Bone marrow (tissue), 2 donors: ENCODE measurements at regions not wholly inside any gene's neighbourhood (a gene's known extent, or its start where the extent isn't known, plus 50 kb on each side); places are given as distances from the start of the nearest gene placed in this dataset.
"Not testable (repeated sequence)": the region's sequence is repeated elsewhere in the genome, so short reads cannot be mapped to it uniquely, and the experiment has no call there.

Source experiments
- DNase-seq, 2 donors: peaks; one replicate each; lab custom pipeline; 2025; lab: John Stamatoyannopoulos, UW

DNA sequence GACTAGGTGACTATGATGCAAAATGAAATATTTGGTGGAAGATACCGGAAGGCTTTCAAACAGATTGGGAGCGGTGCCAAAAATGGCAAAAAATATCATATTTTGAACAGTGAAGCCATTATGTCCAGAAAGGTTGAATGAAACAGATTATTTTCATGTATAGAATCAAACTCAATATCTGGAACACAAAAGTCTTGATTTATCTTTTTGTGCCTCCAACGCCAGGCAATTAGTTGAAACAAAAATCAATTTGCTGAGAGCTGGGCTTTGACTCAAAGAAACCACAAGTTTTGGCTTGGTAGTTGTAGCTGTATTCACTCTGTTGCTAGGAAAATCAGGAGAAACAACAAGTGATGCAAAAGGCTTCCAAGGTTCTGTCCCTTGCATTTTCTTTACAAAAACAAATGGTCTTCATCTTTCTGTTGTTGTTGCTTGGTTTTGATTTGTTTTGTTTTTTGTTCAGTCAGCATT lies 421.7 kb upstream of the TYRP1 start:
- no peak for DNase-seq

DNA sequence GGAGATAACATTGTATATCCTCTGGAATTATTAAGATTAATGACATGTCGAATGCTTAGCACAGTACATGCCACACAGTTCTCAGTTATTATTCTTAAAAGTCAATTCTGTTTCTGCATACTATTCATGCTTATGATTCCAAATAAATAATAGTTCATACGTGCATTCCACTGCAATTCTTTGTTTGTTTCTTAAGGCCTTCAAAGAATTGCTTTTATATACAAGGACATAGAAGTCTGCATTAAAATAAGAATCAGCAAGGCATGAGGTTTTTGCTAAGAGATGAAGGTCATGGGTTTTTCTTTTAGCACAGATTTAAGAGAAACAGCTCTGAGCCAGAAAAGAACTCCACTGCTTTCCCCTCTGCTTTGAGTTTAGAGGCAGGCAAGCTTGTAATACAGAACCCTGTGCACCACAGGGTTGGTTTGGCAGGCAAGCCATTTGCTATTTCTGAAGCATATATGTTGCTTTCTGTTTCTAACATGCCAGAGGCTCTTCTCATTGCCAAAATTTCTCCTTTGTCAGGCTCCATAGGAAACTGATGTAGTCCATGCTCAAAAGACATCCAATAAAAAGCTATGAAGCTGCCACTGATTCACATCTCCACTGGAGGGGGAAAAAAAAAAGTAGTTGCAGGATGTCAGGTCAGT lies 420.6 kb upstream of the TYRP1 start:
- no peak for DNase-seq

DNA sequence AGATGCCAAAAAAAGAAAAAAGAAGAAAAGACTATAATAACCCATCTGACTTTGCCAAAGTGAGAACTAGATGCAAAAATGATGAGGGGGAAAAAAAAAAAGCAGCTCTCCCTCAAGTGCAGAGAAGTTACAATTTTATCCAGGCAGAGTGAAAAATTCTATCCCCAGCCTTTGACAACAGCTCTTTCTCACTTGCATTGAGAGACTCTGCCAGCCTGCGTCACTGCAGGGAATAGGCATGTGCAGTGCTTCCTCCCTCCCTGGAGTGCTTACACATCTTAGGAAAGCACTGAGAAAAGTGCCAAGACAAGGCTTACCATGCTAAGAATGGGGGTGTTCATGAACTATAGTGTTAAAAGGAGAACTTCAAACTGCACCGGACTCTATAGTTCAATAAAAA lies 418.6 kb upstream of the TYRP1 start:
- DNase-seq = no peak

DNA sequence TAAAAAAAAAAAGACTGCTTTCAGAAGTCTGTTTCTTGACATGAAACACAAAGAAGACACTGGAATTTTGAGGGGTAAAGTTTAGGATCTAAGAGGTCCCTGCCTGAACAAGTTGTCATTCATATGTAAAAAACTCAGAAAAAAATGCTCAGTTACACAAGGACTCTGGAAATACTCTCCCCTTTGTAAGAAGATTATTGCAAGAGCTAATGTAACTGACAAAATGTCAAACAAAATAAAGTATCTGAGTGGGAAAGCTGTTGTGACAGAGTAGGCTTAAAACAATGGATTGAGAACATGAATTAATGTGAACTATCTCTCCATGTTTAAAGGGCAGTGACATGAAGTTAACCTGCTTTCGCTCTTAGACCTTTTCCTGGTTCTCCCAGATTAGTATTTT lies 416.7 kb upstream of the TYRP1 start:
- no peak for DNase-seq

DNA sequence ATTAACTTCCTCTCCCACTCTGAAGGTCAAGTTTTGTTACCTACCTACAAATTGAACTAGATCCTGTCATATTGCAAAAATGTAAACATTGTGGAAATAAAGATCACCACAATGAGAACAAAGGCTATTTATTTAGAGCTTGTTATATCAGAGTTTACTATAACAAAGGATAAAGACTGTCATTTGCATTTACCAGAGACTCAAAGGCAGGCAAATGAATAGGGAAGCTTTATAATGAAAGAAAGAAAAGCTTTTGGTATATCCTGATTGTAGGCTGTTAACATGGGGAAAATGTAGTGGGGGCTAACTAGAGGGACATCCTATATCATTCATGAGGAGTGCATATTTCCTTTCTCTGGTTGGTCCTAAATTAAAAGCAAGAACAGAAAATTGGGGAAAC lies 403.5 kb upstream of the TYRP1 start:
- DNase-seq = no peak

DNA sequence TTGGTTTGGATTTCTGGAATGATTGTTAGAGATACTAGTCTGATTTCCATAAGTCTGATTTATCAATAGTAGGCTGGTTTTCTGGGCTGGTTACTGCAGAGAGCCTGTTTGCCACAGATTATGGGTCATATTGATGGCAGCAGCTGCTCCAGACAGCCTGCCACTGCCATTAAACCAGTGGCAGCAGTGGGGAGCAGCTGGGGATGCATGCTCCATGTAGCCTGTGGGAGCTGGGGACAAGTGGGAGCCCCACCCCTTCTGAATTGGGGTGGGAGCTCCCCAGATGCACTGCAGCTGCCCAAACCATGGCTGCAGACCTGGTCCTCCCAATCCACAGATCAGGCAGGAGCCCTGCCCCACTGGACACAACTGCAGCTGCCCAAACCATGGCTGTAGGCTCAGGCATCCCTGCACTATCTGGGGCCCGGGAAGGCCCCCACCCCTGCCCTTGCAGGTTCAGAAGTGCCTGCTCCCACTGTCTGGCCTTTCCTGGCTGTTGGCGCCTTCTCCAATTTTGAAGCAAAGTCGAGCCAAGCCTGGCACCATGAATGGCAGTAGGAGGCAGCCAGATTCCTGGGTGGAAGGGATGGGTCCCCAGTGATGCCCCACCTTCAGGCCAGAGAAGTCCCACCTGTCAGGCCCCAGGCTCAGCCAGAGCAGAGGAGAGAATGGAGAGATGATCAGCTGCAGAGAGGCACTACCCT lies 402.9 kb upstream of the TYRP1 start:
- DNase-seq = no peak

DNA sequence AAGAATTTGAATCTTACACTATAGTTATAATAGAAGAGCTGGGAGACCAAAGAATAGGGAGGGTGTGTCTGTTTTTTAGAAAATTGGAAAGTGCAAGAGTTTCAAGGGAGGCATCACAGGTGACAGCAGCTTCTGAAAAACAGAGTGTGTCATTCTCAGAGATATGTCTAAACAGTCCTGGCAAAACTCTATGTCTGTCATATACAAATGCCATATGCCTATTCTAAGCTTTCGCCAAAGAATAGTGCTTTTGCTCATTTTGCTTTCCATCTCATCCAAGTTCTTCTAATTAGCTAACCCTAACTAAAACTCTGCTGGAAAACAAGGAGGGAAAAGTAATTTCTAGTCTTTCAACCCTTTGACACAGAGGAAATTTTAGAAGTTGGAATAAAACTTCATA lies 388.0 kb upstream of the TYRP1 start:
- DNase-seq = no peak

DNA sequence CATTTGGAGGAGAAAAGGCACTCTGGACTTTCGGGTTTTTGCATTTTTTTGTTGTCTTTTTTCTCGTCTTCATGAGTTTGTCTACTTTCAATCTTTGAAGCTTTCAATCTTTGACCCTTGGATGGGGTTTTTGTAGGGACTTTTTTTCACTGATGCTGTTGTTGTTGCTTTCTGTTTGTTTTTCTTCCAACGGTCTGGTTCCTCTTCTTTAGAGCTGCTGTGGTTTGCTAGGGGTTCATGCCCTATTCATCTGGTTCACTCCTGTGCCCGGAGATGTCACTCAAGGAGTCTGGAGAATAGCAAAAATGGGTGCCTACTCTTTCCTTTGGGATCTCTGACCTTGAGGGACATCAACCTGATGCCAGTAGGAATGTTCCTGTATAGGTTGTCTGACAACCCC lies 378.6 kb upstream of the TYRP1 start:
- no peak for DNase-seq

DNA sequence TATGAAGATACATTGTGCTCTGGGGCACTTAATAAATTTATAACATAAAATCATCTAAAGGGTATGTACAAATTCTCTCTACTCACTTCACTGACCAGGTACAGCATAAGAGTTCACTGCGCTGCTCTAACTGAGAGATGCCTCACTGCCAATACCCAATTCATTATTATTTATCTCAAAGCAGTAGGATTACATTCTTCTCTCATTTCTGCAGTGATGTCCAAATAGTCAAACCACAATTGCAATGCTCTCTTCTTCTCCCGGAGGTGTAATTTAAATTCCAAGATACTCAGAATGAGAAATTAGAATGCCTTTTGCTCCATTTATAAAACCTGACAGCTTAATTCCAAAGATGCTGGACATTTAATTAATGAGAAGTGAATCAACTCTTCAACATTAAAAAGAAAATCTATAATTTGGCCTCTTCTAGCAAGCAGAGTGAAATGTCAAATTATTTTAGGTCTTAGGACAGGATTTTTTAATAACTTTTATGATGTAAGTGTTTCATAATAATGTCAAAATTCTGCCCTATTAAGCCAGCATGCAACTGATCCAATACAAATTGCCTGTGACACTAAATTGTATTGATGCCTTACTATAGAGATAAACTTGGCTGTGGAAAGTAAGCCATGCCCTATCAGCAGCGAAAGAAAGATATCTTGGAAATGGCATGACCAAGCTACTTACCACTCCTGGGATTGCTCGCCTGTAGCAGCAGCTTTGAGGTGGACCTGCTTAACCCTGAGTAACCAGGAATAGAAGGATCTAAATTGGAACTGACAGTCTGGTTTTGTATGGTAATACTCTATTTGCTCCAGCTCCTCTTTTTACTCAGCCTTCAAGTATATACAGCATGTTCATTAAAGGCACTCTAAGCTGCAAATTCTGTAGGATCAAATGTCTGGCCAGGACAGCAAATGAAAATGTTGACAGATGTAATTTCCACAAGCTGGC lies 374.2 kb upstream of the TYRP1 start:
- DNase-seq = no peak

DNA sequence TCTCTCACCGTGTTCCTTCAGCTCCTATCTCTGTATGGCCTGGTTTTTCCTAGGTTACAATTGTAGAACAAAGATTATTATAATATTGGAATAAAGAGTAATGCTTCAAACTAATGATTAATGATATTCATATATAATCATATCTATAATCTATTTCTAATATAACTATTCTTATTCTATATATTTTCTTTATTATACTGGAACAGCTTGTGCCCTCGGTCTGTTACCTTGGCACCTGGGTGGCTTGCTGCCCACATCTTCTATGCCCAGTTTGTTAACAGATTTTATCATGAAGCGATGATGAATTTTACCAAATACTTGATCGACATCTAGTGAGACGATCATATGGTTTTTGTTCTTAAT lies 363.6 kb upstream of the TYRP1 start:
- no peak for DNase-seq

DNA sequence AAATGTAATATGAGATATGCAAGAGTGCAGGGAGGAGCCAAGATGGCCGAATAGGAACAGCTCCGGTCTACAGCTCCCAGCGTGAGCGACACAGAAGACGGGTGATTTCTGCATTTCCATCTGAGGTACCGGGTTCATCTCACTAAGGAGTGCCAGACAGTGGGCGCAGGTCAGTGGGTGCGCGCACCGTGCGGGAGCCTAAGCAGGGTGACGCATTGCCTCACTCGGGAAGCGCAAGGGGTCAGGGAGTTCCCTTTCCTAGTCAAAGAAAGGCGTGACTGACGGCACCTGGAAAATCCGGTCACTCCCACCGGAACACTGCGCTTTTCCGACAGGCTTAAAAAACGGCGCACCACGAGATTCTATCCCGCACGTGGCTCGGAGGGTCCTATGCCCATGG lies 359.2 kb upstream of the TYRP1 start:
- not testable (repeated sequence) for DNase-seq

DNA sequence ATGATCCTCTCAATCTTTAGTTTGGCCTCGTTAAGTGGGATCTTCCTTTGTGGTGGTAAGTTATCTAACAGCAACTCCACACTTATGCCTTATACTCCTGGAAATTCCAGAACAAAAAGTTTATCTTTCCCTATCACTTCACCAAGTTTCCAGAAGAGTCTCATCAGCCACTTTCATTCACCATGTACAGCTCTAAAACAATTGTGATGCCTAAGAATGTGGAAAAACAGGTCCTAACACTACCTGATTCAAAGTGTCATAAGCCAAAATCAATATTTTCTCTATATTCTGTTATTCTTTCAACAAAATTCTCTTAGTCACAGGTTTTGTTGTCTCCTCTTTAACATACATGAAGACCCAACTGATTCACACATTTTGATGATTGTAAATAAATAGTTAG lies 342.4 kb upstream of the TYRP1 start:
- no peak for DNase-seq

DNA sequence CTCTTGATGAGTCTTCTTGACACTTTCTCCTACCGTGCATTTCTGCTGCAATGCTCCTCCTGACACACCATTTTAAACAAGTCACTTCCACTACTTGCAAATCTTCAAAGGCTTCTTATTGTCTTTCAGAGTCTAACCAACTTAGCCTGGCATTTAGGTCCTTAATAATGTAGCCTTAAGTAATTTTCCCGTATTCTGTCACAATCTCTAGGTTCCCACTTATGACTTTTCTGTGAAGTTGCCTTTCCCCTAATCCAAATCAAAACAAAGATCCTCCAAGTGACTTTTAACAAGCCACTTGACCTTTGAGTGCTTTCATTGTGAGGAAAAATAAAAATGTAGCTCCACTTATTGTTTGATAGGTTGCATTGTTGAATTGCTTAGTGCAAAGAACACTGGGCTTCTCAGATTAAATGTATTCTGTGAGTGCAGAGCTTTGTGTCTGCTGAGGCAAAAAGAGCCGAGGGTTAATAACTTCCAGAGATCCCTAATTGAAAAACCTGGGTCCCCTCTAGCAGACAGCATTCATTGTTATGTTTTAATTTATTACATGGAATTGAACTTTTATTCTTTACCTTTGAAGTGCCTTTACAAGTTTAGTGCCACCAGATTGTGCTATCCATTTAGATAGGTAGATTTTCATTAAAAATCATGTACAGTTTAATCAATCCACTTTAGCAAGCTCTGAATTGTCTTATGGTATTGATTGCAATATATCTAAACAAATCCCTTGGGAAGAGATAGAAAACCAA lies 341.7 kb upstream of the TYRP1 start:
- DNase-seq = no peak

DNA sequence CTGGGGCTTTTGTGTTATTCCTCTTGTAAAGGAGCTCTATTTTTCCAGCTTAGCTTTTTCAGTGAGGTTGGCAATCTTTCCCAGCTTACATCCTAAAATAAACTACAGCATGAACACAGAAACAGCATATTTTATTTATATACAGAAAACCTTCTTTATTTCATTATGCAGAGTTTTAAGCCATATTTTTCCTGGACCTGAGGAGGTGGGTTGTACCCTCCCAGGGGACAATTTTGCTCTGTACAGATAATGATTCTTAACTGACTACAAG lies 341.2 kb upstream of the TYRP1 start:
- DNase-seq = no peak

DNA sequence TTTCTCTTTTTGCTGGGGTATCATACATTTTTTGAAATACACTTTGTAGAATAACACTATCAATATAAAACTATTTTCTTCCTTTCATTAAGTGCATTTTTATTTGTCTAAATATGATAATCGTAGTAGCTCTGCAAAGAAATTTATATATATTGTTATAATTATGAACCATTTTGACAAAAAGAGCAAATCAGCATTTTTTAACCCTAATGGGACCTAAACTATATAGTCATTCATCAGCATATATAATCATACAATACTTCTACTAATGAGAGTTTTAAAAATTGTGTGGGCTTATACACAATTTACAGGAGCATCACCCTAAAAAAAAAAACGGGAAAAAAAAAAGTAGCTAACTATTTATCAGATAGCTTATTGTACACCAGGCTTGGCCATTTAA lies 329.7 kb upstream of the TYRP1 start:
- no peak for DNase-seq

DNA sequence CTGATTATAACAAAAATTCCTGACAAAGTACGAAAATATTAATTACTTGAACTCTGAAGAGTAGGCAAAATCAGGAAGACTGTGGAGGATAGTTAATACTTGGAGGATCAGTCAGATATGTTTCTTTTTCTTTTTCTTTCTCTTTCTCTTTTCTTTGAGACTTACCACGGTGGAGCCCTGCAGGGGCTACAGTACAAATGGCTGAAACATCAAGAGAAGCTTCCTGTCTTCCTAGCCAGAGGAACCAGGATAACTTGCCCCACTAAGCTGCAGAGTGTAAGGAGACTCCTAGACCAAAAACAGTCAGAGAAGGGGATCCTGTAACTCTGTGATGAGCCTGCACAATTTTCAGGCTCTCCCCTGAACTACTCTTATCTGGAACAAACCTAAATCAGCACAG lies 324.6 kb upstream of the TYRP1 start:
- DNase-seq = no peak

DNA sequence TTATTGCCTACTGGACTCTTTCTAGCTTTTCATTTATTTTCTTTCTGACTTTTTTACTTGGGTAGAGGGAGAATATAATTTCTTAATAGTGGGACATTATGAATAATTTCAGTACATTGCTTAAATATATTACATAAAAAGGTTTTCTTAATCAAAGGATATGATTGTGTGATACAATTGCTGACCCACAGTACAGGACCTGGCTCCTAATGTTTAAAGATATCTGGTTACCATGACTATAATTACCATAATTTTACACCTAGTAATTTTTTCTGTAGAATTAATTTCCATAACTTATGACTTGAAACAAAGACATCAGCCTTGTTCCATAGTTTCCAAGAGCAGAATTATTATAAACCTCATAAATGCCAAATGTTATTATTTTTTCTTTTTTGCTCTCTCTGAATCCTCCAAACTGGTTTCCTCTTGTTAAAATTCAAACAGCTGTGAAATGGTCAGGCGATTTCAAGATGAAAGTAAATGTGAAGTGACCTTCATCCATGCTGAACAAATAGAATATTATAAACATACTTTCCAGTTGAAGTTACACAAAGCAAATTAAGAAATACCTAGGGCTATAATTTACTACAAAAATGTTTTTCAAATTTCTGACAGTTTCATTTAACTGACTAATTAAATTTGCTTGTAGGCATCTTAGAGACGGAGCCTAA lies 301.2 kb upstream of the TYRP1 start:
- DNase-seq = no peak

DNA sequence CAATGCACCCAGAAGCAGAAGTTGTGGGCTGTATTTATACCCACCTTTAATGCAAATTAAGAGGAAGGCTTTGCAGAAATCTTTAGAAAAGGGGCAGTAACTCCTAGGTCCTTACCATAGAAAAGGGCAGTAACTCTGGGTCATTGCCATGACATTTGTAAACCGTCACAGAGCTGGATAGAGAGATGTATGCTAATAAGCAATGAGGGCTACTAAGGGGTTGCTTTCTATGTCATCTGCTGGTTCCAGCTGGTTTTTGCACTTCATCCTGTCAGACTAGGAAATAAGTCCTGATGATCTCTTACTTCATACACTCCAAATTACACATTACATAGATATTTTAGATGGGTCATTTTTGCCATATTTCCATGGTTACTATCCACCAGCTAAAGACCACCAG lies 299.1 kb upstream of the TYRP1 start:
- no peak for DNase-seq

DNA sequence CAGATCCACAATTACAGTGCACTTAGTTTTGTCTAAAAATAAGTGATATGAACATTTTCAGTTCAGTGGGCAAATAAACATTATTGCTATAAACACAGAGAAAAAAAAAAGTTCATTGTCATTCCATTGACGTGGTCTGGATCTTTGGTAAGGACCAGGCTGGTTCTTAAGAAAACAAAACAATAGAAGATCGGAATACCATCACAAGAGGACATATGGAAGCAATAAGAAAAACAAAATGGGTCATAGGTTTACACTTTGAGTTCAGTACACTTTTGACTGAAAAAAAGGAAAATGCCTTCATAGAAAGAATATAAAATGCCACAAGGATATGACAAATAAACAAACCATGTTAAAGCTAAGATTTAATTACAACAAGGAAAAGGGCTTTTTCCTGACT lies 289.5 kb upstream of the TYRP1 start:
- DNase-seq = no peak

DNA sequence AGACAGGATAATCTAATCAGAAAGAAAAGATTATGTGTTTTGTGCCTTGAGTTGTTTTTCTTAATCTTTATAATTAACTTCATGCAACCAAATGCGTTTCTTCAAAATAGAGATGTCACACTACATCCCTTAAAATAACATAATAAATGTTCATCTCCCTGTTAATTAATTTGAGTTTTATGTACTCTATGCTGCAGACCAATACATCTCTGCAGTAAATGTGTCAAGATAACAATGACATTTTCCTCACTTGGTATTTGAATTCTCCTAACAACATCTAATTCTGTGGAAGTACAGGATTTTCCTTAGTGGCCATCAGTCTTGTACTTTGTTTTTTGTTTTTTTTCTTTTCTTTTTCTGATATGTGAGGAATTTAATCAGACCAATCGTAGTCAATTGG lies 279.2 kb upstream of the TYRP1 start:
- no peak for DNase-seq

DNA sequence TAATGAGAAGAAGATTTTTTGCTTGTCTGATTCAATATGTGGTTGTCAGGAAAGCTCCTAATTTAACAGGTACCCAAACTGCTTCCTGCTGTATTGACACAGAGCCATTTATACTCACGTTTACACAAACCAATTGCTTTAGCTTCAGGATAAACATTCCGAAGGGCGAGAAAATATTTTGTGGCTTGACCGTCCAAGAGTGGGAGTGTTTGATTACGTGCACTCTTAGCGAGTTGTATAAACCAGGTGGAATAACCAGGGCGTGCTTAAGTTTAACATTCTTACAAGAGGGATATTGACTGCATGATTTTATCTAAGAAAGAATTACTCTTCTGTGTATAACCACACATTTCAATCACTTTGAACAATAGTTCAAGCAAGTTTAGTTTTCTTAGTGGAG lies 278.7 kb upstream of the TYRP1 start:
- DNase-seq = no peak

DNA sequence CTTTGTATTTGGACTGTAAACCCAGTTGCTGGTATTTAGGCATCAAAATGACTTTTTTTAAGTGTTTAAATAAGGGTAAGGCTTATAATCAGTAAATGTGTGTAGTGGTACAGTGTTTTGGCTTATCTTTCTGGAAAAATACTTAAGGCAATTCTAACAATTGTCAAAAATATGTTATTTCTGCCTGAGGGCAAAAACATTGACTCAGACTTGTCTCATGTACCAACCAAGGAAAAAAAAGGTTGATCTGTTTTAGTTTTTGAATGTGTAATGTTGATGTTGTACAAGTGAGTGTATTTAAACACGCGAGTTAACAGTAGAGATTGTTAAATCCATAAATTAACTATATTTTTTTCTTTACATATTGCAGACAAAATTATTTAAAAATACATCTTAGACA lies 277.8 kb upstream of the TYRP1 start:
- no peak for DNase-seq
